AG04449 (cell line): ENCODE measurements at regions not wholly inside any gene's neighbourhood (a gene's known extent, or its start where the extent isn't known, plus 50 kb on each side); places are given as distances from the start of the nearest gene placed in this dataset.
"Not testable (repeated sequence)": the region's sequence is repeated elsewhere in the genome, so short reads cannot be mapped to it uniquely, and the experiment has no call there.

Source experiments
- CTCF ChIA-PET: fragments of 350-600 bp; formaldehyde crosslinking; extraction: SDS; loops from one replicate; lab custom pipeline; 2021; ENCODE audit warnings: antibody characterized with exemption; lab: Yijun Ruan, JAX
- POLR2A ChIA-PET: fragments of 400-600, 350-600 bp; formaldehyde crosslinking; extraction: SDS; loops from one replicate; lab custom pipeline; 2020; ENCODE audit warnings: antibody characterized with exemption, inconsistent platforms; lab: Yijun Ruan, JAX
- DNase-seq: peaks from one replicate; pipeline ENCODE4 v3.0.0-alpha.2; 2010; ENCODE audit warnings: low read depth, low spot score
- H3K4me3 ChIP-seq: 2 replicates; pipeline ENCODE4 v1.5.1; 2011; ENCODE audit warnings: low read depth, mild to moderate bottlenecking, control low read depth, low read length
- TF ChIP-seq, protein P1 (sequence below): IDR thresholded peaks from one replicate; pipeline ENCODE4 v1.5.1; 2011; ENCODE audit warnings: mild to moderate bottlenecking, moderate library complexity, low read length, control low read depth, inconsistent platforms; ENCODE audit not compliant: insufficient read depth; ENCODE audit errors: missing control alignments

- DNase-seq: no peak
- ChIA-PET POLR2A (no interaction called here), CTCF (interaction anchor here (0.9 to 1.3 kb wide), 2 partner anchors 10 to 11 kb away, joined by 3 to 7 read pairs; no protein-coding TSS in a partner anchor)
- TF ChIP-seq, protein P1, sequence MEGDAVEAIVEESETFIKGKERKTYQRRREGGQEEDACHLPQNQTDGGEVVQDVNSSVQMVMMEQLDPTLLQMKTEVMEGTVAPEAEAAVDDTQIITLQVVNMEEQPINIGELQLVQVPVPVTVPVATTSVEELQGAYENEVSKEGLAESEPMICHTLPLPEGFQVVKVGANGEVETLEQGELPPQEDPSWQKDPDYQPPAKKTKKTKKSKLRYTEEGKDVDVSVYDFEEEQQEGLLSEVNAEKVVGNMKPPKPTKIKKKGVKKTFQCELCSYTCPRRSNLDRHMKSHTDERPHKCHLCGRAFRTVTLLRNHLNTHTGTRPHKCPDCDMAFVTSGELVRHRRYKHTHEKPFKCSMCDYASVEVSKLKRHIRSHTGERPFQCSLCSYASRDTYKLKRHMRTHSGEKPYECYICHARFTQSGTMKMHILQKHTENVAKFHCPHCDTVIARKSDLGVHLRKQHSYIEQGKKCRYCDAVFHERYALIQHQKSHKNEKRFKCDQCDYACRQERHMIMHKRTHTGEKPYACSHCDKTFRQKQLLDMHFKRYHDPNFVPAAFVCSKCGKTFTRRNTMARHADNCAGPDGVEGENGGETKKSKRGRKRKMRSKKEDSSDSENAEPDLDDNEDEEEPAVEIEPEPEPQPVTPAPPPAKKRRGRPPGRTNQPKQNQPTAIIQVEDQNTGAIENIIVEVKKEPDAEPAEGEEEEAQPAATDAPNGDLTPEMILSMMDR: no peak
- H3K4me3 ChIP-seq: no peak overlapping the region
Observed at GRCh38 chr22:26767351-26768155, 110.2 kb downstream of the MIAT start.

GRCh38 chr22:26768156-26768515 is 110.7 kb downstream of the MIAT start:
- no peak for DNase-seq
- TF ChIP-seq, protein P1: no peak
- POLR2A ChIA-PET: no interaction called here
- H3K4me3 ChIP-seq: no peak overlapping the region
- CTCF ChIA-PET: interaction anchor here (0.8 to 0.9 kb wide), 2 partner anchors 61 to 89 kb away, joined by 3 read pairs; no protein-coding TSS in a partner anchor

DNA sequence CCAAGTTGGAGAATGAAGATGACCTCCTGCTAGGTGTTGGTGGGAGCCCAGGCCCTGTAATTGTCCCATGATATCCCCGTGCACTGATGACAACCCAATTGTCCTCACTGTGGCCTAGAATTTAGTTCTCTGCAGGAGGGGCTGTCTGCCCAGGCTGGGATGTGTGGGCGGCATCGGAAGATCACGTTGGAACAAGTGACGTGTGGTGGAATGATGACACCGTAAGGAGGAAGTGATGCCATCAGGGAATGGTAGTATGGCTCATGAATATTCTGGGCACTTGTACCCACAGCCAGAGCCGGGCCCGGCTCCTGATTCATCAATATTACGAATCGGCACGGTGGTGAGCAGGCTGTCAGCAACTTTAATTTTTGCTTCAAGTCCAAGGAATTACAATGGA is 111.6 kb downstream of the MIAT start:
- POLR2A ChIA-PET: no interaction called here
- TF ChIP-seq, protein P1: no peak
- DNase-seq: no peak
- H3K4me3 ChIP-seq: no peak overlapping the region
- CTCF ChIA-PET: interaction anchor here (0.8 to 0.9 kb wide), 2 partner anchors 62 to 90 kb away, joined by 3 read pairs; no protein-coding TSS in a partner anchor

DNA sequence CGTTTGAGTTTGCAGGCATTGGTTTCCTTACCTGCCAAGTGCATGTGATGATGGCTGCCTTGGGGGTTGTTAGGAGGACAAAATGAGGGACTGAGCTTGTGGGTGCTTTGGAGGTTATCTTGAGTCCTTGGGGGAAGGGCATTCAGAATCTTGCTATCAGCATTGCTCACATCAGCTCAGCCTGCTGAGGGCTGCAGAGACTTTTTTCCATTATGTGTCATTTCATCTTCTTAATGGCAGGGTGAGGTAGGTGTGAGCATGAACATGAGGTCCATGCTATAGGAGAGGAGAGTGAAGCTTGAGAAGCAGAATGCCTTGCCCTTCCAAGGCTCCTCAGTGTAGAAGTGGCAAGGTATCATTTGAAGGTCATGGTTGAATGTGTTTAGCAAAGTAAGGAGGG is 112.3 kb downstream of the MIAT start:
- ChIA-PET CTCF (no interaction called here), POLR2A (no interaction called here)
- TF ChIP-seq, protein P1: no peak
- no peak for DNase-seq
- no peak overlapping the region for H3K4me3 ChIP-seq

GRCh38 chr22:26770624-26771023 is 113.2 kb downstream of the MIAT start:
- DNase-seq: peak; percentile 24
- POLR2A ChIA-PET: no interaction called here
- CTCF ChIA-PET: interaction anchor here (1.3 kb wide), 2 partner anchors 15 to 16 kb away, joined by 3 to 4 read pairs; no protein-coding TSS in a partner anchor
- no peak overlapping the region for H3K4me3 ChIP-seq
- TF ChIP-seq, protein P1: no peak

DNA sequence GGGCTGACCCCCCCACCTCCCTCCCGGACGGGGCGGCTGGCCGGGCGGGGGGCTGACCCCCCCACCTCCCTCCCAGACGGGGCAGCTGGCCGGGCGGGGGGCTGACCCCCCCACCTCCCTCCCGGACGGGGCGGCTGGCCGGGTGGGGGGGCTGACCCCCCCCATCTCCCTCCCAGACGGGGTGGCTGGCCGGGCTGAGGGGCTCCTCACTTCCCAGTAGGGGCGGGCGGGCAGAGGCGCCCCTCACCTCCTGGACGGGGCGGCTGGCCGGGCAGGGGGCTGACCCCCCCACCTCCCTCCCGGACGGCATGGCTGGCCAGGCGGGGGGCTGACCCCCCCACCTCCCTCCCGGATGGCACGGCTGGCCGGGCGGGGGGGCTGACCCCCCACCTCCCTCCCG is 115.7 kb downstream of the MIAT start:
- CTCF ChIA-PET, POLR2A ChIA-PET: not testable (repeated sequence)

More for the DNA sequence above, 115.7 kb downstream of the MIAT start:
- H3K4me3 ChIP-seq, DNase-seq: not testable (repeated sequence)
